ENCODE measurements at regions not wholly inside any gene's neighbourhood (a gene's known extent, or its start where the extent isn't known, plus 50 kb on each side); places are given as distances from the start of the nearest gene placed in this dataset.
A peak's percentile ranks its signal among the peaks of the same experiment; 100 is the strongest.
"Not testable (repeated sequence)": the region's sequence is repeated elsewhere in the genome, so short reads cannot be mapped to it uniquely, and the experiment has no call there.

- DNase-seq = no peak
Measured at GRCh38 chr4:170529748-170530722, 440.3 kb upstream of the AADAT start.

GRCh38 chr4:170526471-170526870 lies 436.7 kb upstream of the AADAT start:
- DNase-seq = no peak

GRCh38 chr4:170522427-170522970 lies 432.7 kb upstream of the AADAT start:
- no peak for DNase-seq

- no peak for DNase-seq
Measured at GRCh38 chr4:170497689-170498088, 407.9 kb upstream of the AADAT start.

GRCh38 chr4:170497112-170497511 lies 407.4 kb upstream of the AADAT start:
- DNase-seq = no peak

- DNase-seq = no peak
Measured at GRCh38 chr4:170491981-170492380, 402.2 kb upstream of the AADAT start.

- no peak for DNase-seq
Measured at GRCh38 chr4:170476351-170476750, 386.6 kb upstream of the AADAT start.

- no peak for DNase-seq
Measured at GRCh38 chr4:170465429-170465828, 375.7 kb upstream of the AADAT start.

GRCh38 chr4:170464614-170465197 lies 374.9 kb upstream of the AADAT start:
- DNase-seq = no peak

- no peak for DNase-seq
Measured at GRCh38 chr4:170446782-170447181, 357.0 kb upstream of the AADAT start.

- DNase-seq = not testable (repeated sequence)
Measured at GRCh38 chr4:170441146-170441545, 351.4 kb upstream of the AADAT start.

- no peak for DNase-seq
Measured at GRCh38 chr4:170428929-170429328, 339.2 kb upstream of the AADAT start.

- no peak for DNase-seq
Measured at GRCh38 chr4:170425521-170426143, 335.9 kb upstream of the AADAT start.

GRCh38 chr4:170425040-170425439 lies 335.3 kb upstream of the AADAT start:
- no peak for DNase-seq

GRCh38 chr4:170423137-170423536 lies 333.4 kb upstream of the AADAT start:
- DNase-seq = no peak

- DNase-seq = peak; percentile 2
Measured at GRCh38 chr4:170420255-170420693, 330.5 kb upstream of the AADAT start.

- DNase-seq = no peak
Measured at GRCh38 chr4:170414961-170415360, 325.2 kb upstream of the AADAT start.

GRCh38 chr4:170414360-170414759 lies 324.6 kb upstream of the AADAT start:
- no peak for DNase-seq

- no peak for DNase-seq
Measured at GRCh38 chr4:170413951-170414350, 324.2 kb upstream of the AADAT start.

GRCh38 chr4:170400361-170400760 lies 310.6 kb upstream of the AADAT start:
- no peak for DNase-seq

GRCh38 chr4:170399581-170400293 lies 310.0 kb upstream of the AADAT start:
- DNase-seq = no peak

GRCh38 chr4:170398218-170398617 lies 308.5 kb upstream of the AADAT start:
- no peak for DNase-seq
